ENCODE measurements at regions not wholly inside any gene's neighbourhood (a gene's known extent, or its start where the extent isn't known, plus 50 kb on each side); places are given as distances from the start of the nearest gene placed in this dataset.

- TF ChIP-seq CTCF (IDR thresholded peaks at IDR 0.05) (no peak), POLR2A (IDR thresholded peaks at IDR 0.05) (no peak)
Measured at GRCh38 chr2:234590076-234590475, 93.2 kb upstream of the ARL4C start.
